SK-N-SH treated with all-trans-retinoic acid at 6 μM for 48 hours (cell line): ENCODE measurements at regions not wholly inside any gene's neighbourhood (a gene's known extent, or its start where the extent isn't known, plus 50 kb on each side); places are given as distances from the start of the nearest gene placed in this dataset.

ENCODE experiments used
- ATAC-seq: fragments of 200-7000 bp; cut with Tn5 transposase; 3 replicates; pipeline ENCODE4 v1.9.1; 2020; ENCODE audit warnings: mild to moderate bottlenecking, moderate library complexity
- ARNTL ChIP-seq: fragments of 450-650 bp; formaldehyde crosslinking; IDR thresholded peaks from 2 replicates; pipeline ENCODE4 v1.5.0; 2020; ENCODE audit warnings: low read depth, mild to moderate bottlenecking, moderate library complexity, borderline replicate concordance
- BACH2 ChIP-seq: fragments of 250-450 bp; sonication (Bioruptor Pico); IDR thresholded peaks from 2 replicates; pipeline ENCODE4 v1.9.0; 2021; ENCODE audit warnings: mild to moderate bottlenecking, borderline replicate concordance
- CSDC2 ChIP-seq: fragments of 250-450 bp; sonication (Bioruptor Pico); IDR thresholded peaks from 2 replicates; pipeline ENCODE4 v1.5.0; 2020; ENCODE audit warnings: mild to moderate bottlenecking, moderate library complexity
- ESRRG ChIP-seq: fragments of 250-450 bp; sonication (Bioruptor Pico); IDR thresholded peaks from 2 replicates; pipeline ENCODE4 v1.6.1; 2021; ENCODE audit warnings: mild to moderate bottlenecking
- GLIS3 ChIP-seq: fragments of 250-450 bp; sonication (Bioruptor Pico); IDR thresholded peaks from 2 replicates; pipeline ENCODE4 v1.5.0; 2020; ENCODE audit warnings: mild to moderate bottlenecking, moderate library complexity
- ISL1 ChIP-seq: fragments of 250-450 bp; sonication (Bioruptor Pico); IDR thresholded peaks from 2 replicates; pipeline ENCODE4 v2.1.2; 2022; ENCODE audit warnings: mild to moderate bottlenecking, moderate library complexity
- OSR1 ChIP-seq: fragments of 250-450 bp; sonication (Bioruptor Pico); IDR thresholded peaks from 2 replicates; pipeline ENCODE4 v1.8.0; 2022; ENCODE audit warnings: moderate library complexity, mild to moderate bottlenecking, inconsistent platforms
- PPARA ChIP-seq: fragments of 250-450 bp; sonication (Bioruptor Pico); IDR thresholded peaks from 2 replicates; pipeline ENCODE4 v1.5.0; 2020; ENCODE audit warnings: mild to moderate bottlenecking, borderline replicate concordance
- RARB ChIP-seq: fragments of 250-450 bp; sonication (Bioruptor Pico); IDR thresholded peaks from 2 replicates; pipeline ENCODE4 v1.8.0; 2021; ENCODE audit warnings: mild to moderate bottlenecking, moderate library complexity
- SNAI2 ChIP-seq: fragments of 250-450 bp; sonication (Bioruptor Pico); IDR thresholded peaks from 2 replicates; pipeline ENCODE4 v1.5.0; 2020; ENCODE audit warnings: mild to moderate bottlenecking, moderate library complexity
- TCF4 ChIP-seq: fragments of 250-450 bp; sonication (Bioruptor Pico); IDR thresholded peaks from 2 replicates; pipeline ENCODE4 v1.8.0; 2021; ENCODE audit warnings: mild to moderate bottlenecking, moderate library complexity, borderline replicate concordance
- TOX ChIP-seq: fragments of 250-450 bp; sonication (Bioruptor Pico); IDR thresholded peaks from 2 replicates; pipeline ENCODE4 v1.8.0; 2021; ENCODE audit warnings: mild to moderate bottlenecking, moderate library complexity, borderline replicate concordance
- ZC3H10 ChIP-seq: fragments of 250-450 bp; sonication (Bioruptor Pico); IDR thresholded peaks from 2 replicates; pipeline ENCODE4 v1.5.1; 2021; ENCODE audit warnings: mild to moderate bottlenecking, moderate library complexity
- ZFP3 ChIP-seq: fragments of 250-450 bp; sonication (Bioruptor Pico); IDR thresholded peaks from 2 replicates; pipeline ENCODE4 v1.5.0; 2020; ENCODE audit warnings: mild to moderate bottlenecking, moderate library complexity
- ZFP30 ChIP-seq: fragments of 450-650 bp; formaldehyde crosslinking; IDR thresholded peaks from 2 replicates; pipeline ENCODE4 v1.5.0; 2022; ENCODE audit warnings: mild to moderate bottlenecking, moderate library complexity
- ZNF565 ChIP-seq: fragments of 450-650 bp; formaldehyde crosslinking; conservative IDR thresholded peaks from 2 replicates; pipeline ENCODE4 v1.5.0; 2020; ENCODE audit warnings: low read depth, mild to moderate bottlenecking, moderate library complexity
- ZNF70 ChIP-seq: fragments of 450-650 bp; formaldehyde crosslinking; IDR thresholded peaks from 2 replicates; pipeline ENCODE4 v1.5.0; 2020; ENCODE audit warnings: mild to moderate bottlenecking, moderate library complexity
- ZNF8 ChIP-seq: fragments of 450-650 bp; formaldehyde crosslinking; IDR thresholded peaks from 2 replicates; pipeline ENCODE4 v1.5.0; 2020; ENCODE audit warnings: mild to moderate bottlenecking, moderate library complexity
- TF ChIP-seq, protein P1 (sequence below): fragments of 250-450 bp; sonication (Bioruptor Pico); IDR thresholded peaks from 2 replicates; pipeline ENCODE4 v1.8.0; 2021; ENCODE audit warnings: low read depth, mild to moderate bottlenecking, moderate library complexity, borderline replicate concordance
- TF ChIP-seq, protein P2 (sequence below): fragments of 250-450 bp; sonication (Bioruptor Pico); IDR thresholded peaks from 2 replicates; pipeline ENCODE4 v1.5.1; 2020; ENCODE audit warnings: low read depth, mild to moderate bottlenecking, moderate library complexity
- TF ChIP-seq, protein P3 (sequence below): fragments of 250-450 bp; sonication (Bioruptor Pico); IDR thresholded peaks from 2 replicates; pipeline ENCODE4 v1.5.1; 2021; ENCODE audit warnings: mild to moderate bottlenecking, moderate library complexity
- TF ChIP-seq, protein P4 (sequence below): fragments of 250-450 bp; sonication (Bioruptor Pico); IDR thresholded peaks from 2 replicates; pipeline ENCODE4 v1.5.0; 2020; ENCODE audit warnings: mild to moderate bottlenecking, moderate library complexity
- TF ChIP-seq, protein P5 (sequence below): fragments of 250-450 bp; sonication (Bioruptor Pico); IDR thresholded peaks from 2 replicates; pipeline ENCODE4 v1.8.0; 2020; ENCODE audit warnings: mild to moderate bottlenecking, moderate library complexity, borderline replicate concordance

DNA sequence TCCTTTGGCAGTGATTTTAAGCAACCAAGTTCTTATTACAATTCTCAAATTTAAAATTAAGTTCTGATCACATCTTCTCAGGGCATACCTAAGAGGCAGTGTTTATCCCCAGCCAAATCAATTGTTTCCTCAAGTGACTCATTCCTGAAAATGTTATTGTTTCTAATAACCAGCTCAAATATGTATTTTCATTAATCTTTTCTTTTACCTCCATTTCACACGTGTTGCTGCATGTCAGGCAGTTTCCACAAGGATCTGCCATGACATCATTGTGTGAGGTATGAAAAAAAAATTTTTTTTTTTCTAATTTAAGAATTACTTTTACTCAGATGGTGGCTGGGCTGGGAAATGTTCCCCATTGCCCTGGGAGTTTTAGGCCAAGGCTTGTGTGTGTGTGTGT lies 113.0 kb upstream of the NTRK2 start:
- ATAC-seq: no peak
- no peak for TF ChIP-seq GLIS3 (CRISPR knock-in tag)

DNA sequence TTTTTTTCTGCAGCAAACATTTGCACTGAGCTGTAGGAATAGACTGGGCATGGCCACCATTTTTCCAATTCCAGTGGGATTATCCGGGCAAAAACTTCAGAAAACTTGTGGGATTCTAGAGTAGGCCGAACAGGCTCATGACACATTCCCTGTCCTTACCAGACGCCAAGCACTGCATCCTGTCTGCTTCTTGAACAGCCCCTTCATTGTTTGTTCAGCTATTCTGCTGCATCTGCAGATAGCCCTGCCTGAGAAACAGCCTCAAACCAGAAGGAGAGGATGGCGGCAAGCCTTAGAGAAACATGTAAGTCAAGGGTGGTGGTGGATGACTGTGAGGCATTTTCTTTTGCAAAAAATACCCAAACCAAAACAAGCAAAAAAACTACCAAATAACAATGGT lies 111.8 kb upstream of the NTRK2 start:
- TF ChIP-seq ZNF70 (CRISPR knock-in tag) (no peak), TCF4 (no peak), ISL1 (CRISPR knock-in tag) (no peak), GLIS3 (CRISPR knock-in tag) (no peak), ESRRG (no peak), ARNTL (CRISPR knock-in tag) (no peak), TOX (no peak), CSDC2 (CRISPR knock-in tag) (no peak), ZC3H10 (CRISPR knock-in tag) (no peak), ZFP3 (CRISPR knock-in tag) (no peak), SNAI2 (CRISPR knock-in tag) (no peak)
- TF ChIP-seq, protein P1, sequence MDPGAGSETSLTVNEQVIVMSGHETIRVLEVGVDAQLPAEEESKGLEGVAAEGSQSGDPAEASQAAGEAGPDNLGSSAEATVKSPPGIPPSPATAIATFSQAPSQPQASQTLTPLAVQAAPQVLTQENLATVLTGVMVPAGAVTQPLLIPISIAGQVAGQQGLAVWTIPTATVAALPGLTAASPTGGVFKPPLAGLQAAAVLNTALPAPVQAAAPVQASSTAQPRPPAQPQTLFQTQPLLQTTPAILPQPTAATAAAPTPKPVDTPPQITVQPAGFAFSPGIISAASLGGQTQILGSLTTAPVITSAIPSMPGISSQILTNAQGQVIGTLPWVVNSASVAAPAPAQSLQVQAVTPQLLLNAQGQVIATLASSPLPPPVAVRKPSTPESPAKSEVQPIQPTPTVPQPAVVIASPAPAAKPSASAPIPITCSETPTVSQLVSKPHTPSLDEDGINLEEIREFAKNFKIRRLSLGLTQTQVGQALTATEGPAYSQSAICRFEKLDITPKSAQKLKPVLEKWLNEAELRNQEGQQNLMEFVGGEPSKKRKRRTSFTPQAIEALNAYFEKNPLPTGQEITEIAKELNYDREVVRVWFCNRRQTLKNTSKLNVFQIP (CRISPR knock-in tag): no peak
- TF ChIP-seq, protein P2, sequence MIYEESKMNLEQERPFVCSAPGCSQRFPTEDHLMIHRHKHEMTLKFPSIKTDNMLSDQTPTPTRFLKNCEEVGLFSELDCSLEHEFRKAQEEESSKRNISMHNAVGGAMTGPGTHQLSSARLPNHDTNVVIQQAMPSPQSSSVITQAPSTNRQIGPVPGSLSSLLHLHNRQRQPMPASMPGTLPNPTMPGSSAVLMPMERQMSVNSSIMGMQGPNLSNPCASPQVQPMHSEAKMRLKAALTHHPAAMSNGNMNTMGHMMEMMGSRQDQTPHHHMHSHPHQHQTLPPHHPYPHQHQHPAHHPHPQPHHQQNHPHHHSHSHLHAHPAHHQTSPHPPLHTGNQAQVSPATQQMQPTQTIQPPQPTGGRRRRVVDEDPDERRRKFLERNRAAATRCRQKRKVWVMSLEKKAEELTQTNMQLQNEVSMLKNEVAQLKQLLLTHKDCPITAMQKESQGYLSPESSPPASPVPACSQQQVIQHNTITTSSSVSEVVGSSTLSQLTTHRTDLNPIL (CRISPR knock-in tag): no peak
- TF ChIP-seq, protein P3, sequence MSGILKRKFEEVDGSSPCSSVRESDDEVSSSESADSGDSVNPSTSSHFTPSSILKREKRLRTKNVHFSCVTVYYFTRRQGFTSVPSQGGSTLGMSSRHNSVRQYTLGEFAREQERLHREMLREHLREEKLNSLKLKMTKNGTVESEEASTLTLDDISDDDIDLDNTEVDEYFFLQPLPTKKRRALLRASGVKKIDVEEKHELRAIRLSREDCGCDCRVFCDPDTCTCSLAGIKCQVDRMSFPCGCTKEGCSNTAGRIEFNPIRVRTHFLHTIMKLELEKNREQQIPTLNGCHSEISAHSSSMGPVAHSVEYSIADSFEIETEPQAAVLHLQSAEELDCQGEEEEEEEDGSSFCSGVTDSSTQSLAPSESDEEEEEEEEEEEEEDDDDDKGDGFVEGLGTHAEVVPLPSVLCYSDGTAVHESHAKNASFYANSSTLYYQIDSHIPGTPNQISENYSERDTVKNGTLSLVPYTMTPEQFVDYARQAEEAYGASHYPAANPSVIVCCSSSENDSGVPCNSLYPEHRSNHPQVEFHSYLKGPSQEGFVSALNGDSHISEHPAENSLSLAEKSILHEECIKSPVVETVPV (CRISPR knock-in tag): no peak
- TF ChIP-seq, protein P4, sequence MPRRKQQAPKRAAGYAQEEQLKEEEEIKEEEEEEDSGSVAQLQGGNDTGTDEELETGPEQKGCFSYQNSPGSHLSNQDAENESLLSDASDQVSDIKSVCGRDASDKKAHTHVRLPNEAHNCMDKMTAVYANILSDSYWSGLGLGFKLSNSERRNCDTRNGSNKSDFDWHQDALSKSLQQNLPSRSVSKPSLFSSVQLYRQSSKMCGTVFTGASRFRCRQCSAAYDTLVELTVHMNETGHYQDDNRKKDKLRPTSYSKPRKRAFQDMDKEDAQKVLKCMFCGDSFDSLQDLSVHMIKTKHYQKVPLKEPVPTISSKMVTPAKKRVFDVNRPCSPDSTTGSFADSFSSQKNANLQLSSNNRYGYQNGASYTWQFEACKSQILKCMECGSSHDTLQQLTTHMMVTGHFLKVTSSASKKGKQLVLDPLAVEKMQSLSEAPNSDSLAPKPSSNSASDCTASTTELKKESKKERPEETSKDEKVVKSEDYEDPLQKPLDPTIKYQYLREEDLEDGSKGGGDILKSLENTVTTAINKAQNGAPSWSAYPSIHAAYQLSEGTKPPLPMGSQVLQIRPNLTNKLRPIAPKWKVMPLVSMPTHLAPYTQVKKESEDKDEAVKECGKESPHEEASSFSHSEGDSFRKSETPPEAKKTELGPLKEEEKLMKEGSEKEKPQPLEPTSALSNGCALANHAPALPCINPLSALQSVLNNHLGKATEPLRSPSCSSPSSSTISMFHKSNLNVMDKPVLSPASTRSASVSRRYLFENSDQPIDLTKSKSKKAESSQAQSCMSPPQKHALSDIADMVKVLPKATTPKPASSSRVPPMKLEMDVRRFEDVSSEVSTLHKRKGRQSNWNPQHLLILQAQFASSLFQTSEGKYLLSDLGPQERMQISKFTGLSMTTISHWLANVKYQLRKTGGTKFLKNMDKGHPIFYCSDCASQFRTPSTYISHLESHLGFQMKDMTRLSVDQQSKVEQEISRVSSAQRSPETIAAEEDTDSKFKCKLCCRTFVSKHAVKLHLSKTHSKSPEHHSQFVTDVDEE (CRISPR knock-in tag): no peak

DNA sequence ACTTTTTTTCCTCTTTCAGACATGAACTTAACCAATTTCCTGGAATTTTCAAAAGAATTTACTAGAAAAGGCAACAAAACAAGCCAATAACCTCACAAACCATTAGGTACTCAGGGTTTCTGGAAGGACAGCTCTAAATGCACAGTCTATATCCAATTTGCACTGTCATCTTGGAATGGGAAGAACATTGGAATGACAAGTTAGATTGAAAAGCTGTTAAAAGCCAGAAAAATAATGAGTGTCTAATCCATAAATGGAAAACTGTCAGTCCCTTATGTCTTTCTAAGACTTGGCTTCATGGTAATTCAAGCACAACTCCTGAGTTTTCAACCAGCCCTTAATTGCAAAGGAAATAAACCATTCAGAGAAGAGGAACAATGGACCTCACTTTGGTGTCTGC lies 105.8 kb upstream of the NTRK2 start:
- no peak for ATAC-seq
- TF ChIP-seq RARB (CRISPR knock-in tag) (no peak), ZNF565 (no peak), ZFP30 (CRISPR knock-in tag) (no peak), TCF4 (no peak), ISL1 (CRISPR knock-in tag) (no peak), BACH2 (CRISPR knock-in tag) (no peak), GLIS3 (CRISPR knock-in tag) (no peak), CSDC2 (CRISPR knock-in tag) (no peak), ARNTL (CRISPR knock-in tag) (no peak), TOX (no peak), ZC3H10 (CRISPR knock-in tag) (no peak), ZNF8 (CRISPR knock-in tag) (no peak), PPARA (no peak), OSR1 (no peak)
- TF ChIP-seq, protein P5, sequence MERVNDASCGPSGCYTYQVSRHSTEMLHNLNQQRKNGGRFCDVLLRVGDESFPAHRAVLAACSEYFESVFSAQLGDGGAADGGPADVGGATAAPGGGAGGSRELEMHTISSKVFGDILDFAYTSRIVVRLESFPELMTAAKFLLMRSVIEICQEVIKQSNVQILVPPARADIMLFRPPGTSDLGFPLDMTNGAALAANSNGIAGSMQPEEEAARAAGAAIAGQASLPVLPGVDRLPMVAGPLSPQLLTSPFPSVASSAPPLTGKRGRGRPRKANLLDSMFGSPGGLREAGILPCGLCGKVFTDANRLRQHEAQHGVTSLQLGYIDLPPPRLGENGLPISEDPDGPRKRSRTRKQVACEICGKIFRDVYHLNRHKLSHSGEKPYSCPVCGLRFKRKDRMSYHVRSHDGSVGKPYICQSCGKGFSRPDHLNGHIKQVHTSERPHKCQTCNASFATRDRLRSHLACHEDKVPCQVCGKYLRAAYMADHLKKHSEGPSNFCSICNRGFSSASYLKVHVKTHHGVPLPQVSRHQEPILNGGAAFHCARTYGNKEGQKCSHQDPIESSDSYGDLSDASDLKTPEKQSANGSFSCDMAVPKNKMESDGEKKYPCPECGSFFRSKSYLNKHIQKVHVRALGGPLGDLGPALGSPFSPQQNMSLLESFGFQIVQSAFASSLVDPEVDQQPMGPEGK: no peak
- TF ChIP-seq, protein P2 (CRISPR knock-in tag): no peak

More for the DNA sequence above, 111.8 kb upstream of the NTRK2 start:
- ATAC-seq: no peak
